Posterior vena cava (tissue), 2 donors: ENCODE measurements at regions not wholly inside any gene's neighbourhood (a gene's known extent, or its start where the extent isn't known, plus 50 kb on each side); places are given as distances from the start of the nearest gene placed in this dataset.

Experiments
- DNase-seq: peaks from one replicate; pipeline ENCODE4 v3.0.0-alpha.2; 2020; ENCODE audit warnings: low spot score
- intact Hi-C, 2 donors: fragments of 100-400 bp; cut with DNase I; formaldehyde crosslinking; loops; one replicate each; pipeline versions ENCODE4 v1.14.1 to v1.14.2; 2022 to 2023
- donor health status: DM: yes; HTN: yes; CAD: no.
- donor health status: DM: yes; HTN: yes; CAD: no.

GRCh38 chr2:36087344-36087743 lies 268.2 kb upstream of the CRIM1 start:
- no peak for DNase-seq
- intact Hi-C loops: no loop called here

GRCh38 chr2:36079793-36080192 lies 275.8 kb upstream of the CRIM1 start:
- intact Hi-C loops: no loop called here
- DNase-seq: no peak

DNA sequence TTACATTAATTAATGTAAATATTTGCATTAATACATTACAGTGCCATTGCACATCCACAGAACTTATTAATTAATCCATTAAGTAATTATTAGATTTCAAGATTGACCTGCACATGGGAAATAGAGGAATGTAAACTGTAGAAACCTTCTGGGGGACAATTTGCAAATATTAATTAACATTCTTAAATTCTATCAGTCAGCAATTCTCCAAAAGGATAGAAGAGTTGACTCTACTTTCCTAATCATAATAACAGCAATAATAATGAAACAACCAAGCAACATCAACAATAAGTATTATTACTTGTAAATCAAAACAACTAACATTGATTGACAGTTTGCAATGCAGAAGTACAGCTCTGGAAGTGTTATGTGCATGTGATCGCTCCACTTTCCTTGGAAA lies 281.6 kb upstream of the CRIM1 start:
- no peak for DNase-seq
- intact Hi-C loops: no loop called here

- DNase-seq: no peak
- intact Hi-C loops: no loop called here
Measured at GRCh38 chr2:36071698-36072097, 283.9 kb upstream of the CRIM1 start.

- intact Hi-C loops: no loop called here
- no peak for DNase-seq
Measured at GRCh38 chr2:36069074-36069473, 286.5 kb upstream of the CRIM1 start.

DNA sequence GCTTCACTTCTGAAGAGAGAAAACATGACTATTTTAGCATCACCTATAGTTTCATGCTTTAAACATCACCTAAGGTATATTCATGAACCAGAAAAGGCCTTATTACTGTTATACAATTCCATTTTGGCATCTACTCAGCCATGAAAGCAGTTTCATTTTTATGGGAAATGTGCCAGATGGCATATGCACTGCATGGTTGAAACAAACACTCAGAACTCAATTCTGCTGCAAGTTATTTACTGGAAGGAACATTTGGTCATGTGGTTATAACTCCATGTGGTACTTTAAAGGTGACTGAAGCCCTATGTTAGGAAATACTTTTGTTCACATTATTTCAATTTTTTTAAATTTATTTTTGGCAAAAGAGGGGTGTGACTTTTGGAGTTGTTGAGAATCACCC lies 287.5 kb upstream of the CRIM1 start:
- intact Hi-C loops: no loop called here
- DNase-seq: no peak

DNA sequence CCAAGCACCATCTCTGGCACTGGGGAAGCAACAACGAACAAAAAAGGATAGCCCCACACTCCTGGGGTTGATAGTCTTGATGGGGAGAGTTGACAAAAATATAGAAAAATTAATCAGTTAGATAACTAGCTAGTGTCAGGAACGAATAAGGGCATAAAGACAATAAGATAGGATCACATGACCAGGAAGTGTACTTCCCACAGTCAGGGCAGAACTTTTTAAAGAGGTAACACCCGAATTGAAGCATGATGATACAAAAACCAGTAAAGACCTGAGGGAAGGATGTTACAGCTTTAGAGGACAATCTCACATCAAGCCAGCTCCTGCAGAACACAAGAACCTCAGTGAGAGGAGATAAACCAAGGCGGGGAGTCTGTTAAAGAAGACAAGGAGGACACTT lies 295.4 kb upstream of the CRIM1 start:
- intact Hi-C loops: no loop called here
- DNase-seq: no peak

DNA sequence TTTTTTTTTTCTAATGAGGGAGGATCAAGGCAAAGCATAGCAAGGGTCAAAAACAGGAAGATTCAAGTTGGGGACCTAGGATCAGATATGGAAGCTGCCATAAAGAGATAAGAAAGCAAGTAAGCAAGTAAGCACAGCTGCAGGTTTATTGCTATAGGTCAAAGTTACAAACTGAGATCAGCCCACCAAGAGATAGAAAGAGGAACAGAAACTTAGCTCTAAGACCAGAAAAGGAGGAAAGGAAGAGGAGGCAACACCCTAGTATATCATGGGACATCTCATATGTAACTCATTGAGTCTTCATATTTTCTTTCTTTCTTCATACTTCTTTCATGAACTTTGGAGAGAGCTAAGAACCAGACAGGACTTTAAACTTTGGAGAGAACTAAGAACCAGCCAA lies 295.9 kb upstream of the CRIM1 start:
- DNase-seq: no peak
- intact Hi-C loops: no loop called here

DNA sequence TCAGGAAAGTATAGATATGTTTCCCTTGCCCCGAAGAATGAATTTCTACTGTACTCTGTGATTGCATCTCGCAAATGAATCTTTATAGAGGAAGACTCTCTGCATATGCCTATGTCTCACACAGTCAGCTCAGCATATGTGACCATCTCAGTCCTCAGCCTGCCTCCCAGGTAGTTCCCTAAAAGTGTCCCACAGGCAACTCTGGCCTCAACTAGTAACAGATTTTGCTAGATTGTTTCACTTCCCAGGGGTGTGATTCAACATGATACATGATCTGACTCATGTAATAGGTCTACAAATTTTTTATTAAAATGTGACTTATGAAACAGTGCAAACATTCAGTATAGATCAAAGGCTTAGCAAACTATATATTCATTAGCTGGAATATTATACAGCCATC lies 296.6 kb upstream of the CRIM1 start:
- intact Hi-C loops: no loop called here
- no peak for DNase-seq

- intact Hi-C loops: no loop called here
- no peak for DNase-seq
Measured at GRCh38 chr2:36058076-36058475, 297.5 kb upstream of the CRIM1 start.

GRCh38 chr2:36052819-36053218 lies 302.8 kb upstream of the CRIM1 start:
- intact Hi-C loops: no loop called here
- DNase-seq: no peak

- DNase-seq: no peak
- intact Hi-C loops: no loop called here
Measured at GRCh38 chr2:36044411-36044810, 311.2 kb upstream of the CRIM1 start.

GRCh38 chr2:36035137-36035536 lies 320.4 kb upstream of the CRIM1 start:
- DNase-seq: no peak
- intact Hi-C loops: no loop called here

DNA sequence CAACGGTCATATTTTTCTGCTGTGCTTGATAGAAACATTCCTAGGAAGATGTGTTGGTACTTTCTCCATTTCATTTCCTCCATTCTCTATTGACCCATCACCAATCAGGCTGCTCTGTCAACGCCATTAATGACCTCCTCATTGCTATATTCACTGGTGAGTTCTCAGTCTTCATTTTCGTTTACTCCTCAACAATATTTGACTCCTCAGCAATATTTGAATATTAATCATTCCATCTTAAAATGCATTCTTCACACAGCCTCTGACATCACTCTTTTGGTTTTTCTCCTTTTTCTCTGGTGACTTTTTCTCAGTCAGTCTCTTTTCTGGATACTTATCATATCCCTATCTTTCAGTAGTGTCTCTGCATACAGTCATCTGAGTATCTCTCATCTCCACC lies 323.5 kb upstream of the CRIM1 start:
- intact Hi-C loops: no loop called here
- DNase-seq: no peak

- no peak for DNase-seq
- intact Hi-C loops: no loop called here
Measured at GRCh38 chr2:36031471-36031870, 324.1 kb upstream of the CRIM1 start.

DNA sequence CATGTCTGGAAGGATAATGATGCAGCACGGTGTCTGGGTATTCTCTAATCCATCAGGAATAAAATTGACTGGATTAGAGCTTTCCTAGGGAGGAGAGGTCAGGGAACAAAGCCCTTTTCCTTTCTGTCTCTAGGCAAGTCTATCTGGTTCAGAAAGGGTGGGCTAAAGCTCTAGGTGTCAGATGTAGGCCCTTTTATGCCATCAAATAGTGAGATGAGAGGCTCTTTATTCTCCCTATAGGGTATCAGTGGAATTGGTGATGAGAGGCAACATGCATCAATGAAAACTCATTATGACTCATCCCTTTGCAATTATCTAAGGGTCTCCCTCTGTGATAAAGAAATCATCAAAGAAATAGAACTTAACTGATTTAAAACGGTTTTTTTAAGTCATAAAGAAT lies 328.0 kb upstream of the CRIM1 start:
- intact Hi-C loops: no loop called here
- no peak for DNase-seq

- no peak for DNase-seq
- intact Hi-C loops: no loop called here
Measured at GRCh38 chr2:36013064-36013463, 342.5 kb upstream of the CRIM1 start.

DNA sequence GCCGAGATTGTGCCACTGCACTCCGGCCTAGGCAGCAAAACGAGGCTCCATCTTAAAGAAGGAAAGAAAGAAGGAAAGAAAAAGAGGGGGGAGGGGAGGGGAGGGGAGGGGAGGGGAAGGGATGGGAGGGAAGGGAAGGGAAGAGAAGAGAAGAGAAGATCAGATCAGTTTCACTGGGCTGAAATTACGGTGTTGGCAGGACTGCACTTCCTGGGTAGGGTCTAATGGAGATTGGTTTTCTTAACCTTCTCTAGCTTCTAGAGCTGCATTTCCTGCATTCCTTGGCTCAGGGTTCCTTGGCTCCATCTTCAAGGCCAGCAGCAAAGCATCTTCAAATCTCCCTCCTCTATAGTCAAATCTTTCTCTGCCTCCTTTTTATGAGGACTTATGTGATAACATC lies 349.1 kb upstream of the CRIM1 start:
- no peak for DNase-seq
- intact Hi-C loops: no loop called here

GRCh38 chr2:36002941-36003340 lies 352.6 kb upstream of the CRIM1 start:
- intact Hi-C loops: no loop called here
- no peak for DNase-seq

DNA sequence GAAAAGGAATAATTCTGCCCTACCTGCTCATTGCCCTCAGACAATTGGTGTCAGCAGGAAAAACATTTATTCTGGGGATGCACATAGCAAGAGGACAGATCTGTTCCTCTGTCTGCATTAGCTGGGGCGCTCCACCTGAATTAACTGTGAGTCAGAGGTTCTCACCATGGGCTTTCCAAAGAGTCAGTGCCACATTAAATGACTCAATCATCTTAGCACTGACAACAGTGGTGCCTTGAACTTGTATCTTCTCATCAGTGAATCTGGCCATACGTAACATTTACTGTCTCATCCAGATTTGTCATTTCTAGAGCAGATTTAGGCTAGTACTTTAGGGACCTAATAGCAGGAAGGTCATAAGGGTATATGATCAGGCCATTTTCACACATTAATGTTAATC lies 358.1 kb upstream of the CRIM1 start:
- intact Hi-C loops: no loop called here

DNA sequence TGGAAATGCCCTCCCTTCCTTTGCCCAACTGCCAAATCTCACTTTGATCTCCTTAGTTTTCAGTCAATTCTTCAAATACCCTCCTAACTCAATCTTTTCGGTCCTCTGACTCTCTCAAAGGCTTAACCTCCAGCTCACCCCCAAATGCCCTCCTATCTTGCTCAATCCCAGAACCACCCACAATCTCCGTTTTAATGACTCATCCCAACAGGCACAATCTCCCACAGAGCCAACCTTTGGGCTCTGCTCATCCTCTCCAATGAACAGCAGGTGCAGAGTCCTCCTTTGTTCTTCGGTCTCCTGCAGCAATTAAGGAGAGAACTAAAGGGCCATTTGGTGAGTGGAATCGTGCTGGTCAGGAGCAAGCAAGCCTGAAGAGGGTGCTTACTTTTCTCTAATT lies 366.1 kb upstream of the CRIM1 start:
- no peak for DNase-seq
- intact Hi-C loops: no loop called here

More for the DNA sequence above, 358.1 kb upstream of the CRIM1 start:
- DNase-seq: no peak

DNA sequence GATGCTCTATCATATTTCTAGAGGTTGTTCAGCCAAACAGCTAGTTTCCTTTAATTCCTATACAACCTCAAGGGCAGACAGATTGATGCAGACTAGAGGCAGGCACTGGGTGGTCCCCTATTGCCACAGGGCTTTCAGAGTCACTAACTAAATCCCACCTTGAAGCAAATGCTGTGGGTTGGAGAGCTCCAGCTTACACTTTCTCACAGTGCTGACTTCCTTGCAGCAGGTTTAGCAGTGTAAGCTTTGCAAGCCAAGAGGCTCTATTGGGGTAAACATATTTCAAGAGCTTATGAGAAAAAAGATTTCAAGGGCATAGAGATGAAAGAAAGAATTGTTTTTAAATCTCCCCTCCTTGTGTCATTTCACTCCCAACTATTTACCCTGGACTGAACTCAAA lies 366.5 kb upstream of the CRIM1 start:
- intact Hi-C loops: no loop called here

DNA sequence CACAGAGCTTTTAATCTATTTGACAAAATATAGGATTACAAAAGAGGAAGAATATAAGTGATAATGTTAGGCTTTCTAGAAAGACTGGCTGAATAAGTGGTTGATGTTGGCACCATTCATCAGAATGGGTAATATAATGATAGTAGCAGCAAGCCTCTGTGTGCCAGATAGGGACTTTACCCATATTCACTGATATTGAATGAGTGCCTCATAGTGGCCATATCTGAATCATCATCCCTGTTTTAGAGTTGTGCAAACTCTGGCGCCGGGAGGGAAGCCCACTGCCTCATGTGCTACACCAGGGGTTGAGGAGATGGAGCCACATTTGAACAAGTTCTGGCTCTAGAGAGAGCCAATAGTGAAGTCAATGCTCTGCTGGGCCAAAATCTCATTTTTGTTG lies 368.7 kb upstream of the CRIM1 start:
- DNase-seq: no peak
- intact Hi-C loops: no loop called here

More for the DNA sequence above, 366.5 kb upstream of the CRIM1 start:
- DNase-seq: no peak
